Neutrophil (primary cell): ENCODE measurements at regions not wholly inside any gene's neighbourhood (a gene's known extent, or its start where the extent isn't known, plus 50 kb on each side); places are given as distances from the start of the nearest gene placed in this dataset.

Experiments used
- H3K27ac ChIP-seq: fragments of 200-600 bp; sonication (generic); 2 replicates; pipeline ENCODE4 v1.5.1; 2016; ENCODE audit warnings: mild to moderate bottlenecking, moderate library complexity
- H3K27me3 ChIP-seq: fragments of 200-600 bp; sonication (generic); 2 replicates; pipeline ENCODE4 v1.6.0; 2016; ENCODE audit warnings: mild to moderate bottlenecking
- H3K36me3 ChIP-seq: fragments of 200-600 bp; sonication (generic); 2 replicates; pipeline ENCODE4 v1.5.1; 2017
- H3K4me1 ChIP-seq, 2 experiments: fragments of 200-600 bp in 1 of 2; sonication (generic) in 1 of 2; 1 replicate in 1 of 2; 2 replicates in 1 of 2; pipeline versions ENCODE4 v1.5.1 to v1.6.1; 2013 to 2016; ENCODE audit warnings: low read depth in 1 of 2, low read length in 1 of 2, mild to moderate bottlenecking in 1 of 2, moderate library complexity in 1 of 2; ENCODE audit not compliant: control insufficient read depth in 1 of 2, insufficient read depth in 1 of 2
- H3K4me3 ChIP-seq, 2 experiments: fragments of 200-600 bp in 1 of 2; sonication (generic) in 1 of 2; 1 replicate in 1 of 2; 2 replicates in 1 of 2; pipeline ENCODE4 v1.5.1; 2013 to 2016; ENCODE audit warnings: low read depth in 1 of 2, low read length in 1 of 2, mild to moderate bottlenecking in 1 of 2, moderate library complexity in 1 of 2
- H3K9me3 ChIP-seq: fragments of 200-600 bp; sonication (generic); 2 replicates; pipeline ENCODE4 v1.5.1; 2016
- TF ChIP-seq, protein P1 (sequence below): fragments of 200-600 bp; sonication (generic); IDR thresholded peaks from 2 replicates; pipeline ENCODE4 v1.5.1; 2016; ENCODE audit warnings: antibody characterized with exemption

GRCh38 chr5:57795203-57795602 lies 312.6 kb upstream of the ACTBL2 start:
- no peaks in the 10 kb centered on the region for H3K27me3 ChIP-seq
- no peaks in the 10 kb centered on the region for H3K36me3 ChIP-seq
- TF ChIP-seq, protein P1, sequence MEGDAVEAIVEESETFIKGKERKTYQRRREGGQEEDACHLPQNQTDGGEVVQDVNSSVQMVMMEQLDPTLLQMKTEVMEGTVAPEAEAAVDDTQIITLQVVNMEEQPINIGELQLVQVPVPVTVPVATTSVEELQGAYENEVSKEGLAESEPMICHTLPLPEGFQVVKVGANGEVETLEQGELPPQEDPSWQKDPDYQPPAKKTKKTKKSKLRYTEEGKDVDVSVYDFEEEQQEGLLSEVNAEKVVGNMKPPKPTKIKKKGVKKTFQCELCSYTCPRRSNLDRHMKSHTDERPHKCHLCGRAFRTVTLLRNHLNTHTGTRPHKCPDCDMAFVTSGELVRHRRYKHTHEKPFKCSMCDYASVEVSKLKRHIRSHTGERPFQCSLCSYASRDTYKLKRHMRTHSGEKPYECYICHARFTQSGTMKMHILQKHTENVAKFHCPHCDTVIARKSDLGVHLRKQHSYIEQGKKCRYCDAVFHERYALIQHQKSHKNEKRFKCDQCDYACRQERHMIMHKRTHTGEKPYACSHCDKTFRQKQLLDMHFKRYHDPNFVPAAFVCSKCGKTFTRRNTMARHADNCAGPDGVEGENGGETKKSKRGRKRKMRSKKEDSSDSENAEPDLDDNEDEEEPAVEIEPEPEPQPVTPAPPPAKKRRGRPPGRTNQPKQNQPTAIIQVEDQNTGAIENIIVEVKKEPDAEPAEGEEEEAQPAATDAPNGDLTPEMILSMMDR = no peak
- no peak overlapping the region for H3K27ac ChIP-seq
- H3K4me3 ChIP-seq = no peak overlapping the region
- no peaks in the 10 kb centered on the region for H3K9me3 ChIP-seq
- no peaks in the 10 kb centered on the region for H3K4me1 ChIP-seq

DNA sequence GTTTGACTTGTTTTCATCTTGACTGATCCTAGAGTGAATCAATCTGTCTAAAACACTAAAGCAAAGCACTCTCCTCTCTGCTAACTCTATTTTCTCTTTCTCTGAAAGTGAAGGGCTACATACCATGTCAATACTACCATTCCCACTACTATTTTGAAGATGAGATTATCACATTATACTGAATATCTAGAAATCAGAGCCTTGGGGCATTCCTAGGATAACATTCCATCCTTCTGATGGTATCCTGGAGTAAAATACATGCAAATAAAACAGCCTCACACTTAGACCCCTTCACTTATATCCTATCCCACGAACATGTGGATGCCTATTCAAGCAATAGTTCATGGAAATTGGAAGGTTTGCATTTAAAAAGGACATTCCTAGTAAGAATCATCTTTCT lies 309.3 kb upstream of the ACTBL2 start:
- H3K4me3 ChIP-seq = no peak overlapping the region
- TF ChIP-seq, protein P1 = no peak
- H3K27ac ChIP-seq = no peak overlapping the region
- H3K27me3 ChIP-seq = no peaks in the 10 kb centered on the region
- H3K36me3 ChIP-seq = no peaks in the 10 kb centered on the region
- H3K9me3 ChIP-seq = no peaks in the 10 kb centered on the region
- H3K4me1 ChIP-seq = no peaks in the 10 kb centered on the region

GRCh38 chr5:57785946-57786345 lies 303.3 kb upstream of the ACTBL2 start:
- no peaks in the 10 kb centered on the region for H3K9me3 ChIP-seq
- no peaks in the 10 kb centered on the region for H3K36me3 ChIP-seq
- TF ChIP-seq, protein P1 = no peak
- H3K27ac ChIP-seq = no peak overlapping the region
- H3K4me3 ChIP-seq = no peak overlapping the region
- no peaks in the 10 kb centered on the region for H3K27me3 ChIP-seq
- no peaks in the 10 kb centered on the region for H3K4me1 ChIP-seq

DNA sequence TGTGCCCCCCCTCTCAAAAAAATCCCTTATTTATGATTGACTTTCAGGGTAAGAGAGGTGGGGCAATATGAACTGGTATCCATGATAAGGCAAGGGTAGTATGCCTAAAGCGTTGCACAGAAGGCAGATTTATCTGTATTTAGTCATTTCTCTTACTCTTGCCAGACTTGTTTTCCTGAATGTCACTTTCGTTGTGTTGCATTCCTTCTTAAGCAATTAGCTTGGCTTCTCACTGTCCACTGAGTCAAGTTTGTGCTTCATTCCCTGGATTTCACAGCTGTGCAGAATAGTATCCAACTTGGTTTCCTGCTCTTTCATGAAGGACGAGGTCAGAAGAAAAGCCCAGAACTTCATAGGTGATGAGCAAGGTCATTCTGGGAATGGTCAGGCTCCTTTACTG lies 301.5 kb upstream of the ACTBL2 start:
- Histone ChIP-seq H3K9me3 (no peaks in the 10 kb centered on the region), H3K36me3 (no peaks in the 10 kb centered on the region), H3K4me3 (no peak overlapping the region), H3K4me1 (no peaks in the 10 kb centered on the region), H3K27me3 (no peaks in the 10 kb centered on the region), H3K27ac (no peak overlapping the region)
- TF ChIP-seq, protein P1 = no peak

DNA sequence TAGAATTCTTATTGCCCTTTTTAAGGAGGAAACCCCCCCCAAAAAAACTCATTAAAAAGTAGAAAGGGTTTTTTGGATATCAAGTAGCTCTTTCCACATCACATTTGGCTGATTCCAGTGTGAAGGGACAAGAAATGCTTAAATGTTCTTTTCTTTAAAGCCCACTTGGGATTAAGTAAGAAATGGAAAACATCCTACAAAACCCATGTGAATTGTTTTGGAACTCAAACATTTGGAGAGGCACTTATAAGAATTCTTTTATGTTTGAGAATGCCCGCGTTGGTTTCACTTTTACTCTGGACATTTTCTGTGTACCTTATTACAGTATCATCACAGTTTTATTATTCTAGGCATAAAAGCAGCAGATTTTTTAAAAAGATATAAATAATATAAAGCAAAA lies 301.1 kb upstream of the ACTBL2 start:
- TF ChIP-seq, protein P1 = no peak
- Histone ChIP-seq H3K9me3 (no peaks in the 10 kb centered on the region), H3K36me3 (no peaks in the 10 kb centered on the region), H3K4me3 (no peak overlapping the region), H3K4me1 (no peaks in the 10 kb centered on the region), H3K27me3 (no peaks in the 10 kb centered on the region), H3K27ac (no peak overlapping the region)

- Histone ChIP-seq H3K4me3 (no peak overlapping the region), H3K9me3 (no peaks in the 10 kb centered on the region), H3K27me3 (no peaks in the 10 kb centered on the region), H3K4me1 (no peaks in the 10 kb centered on the region), H3K27ac (no peak overlapping the region), H3K36me3 (no peaks in the 10 kb centered on the region)
- TF ChIP-seq, protein P1 = no peak
These were observed 298.3 kb upstream of the ACTBL2 start for GRCh38 chr5:57780961-57781325.
